GM18861 (cell line): ENCODE measurements at regions not wholly inside any gene's neighbourhood (a gene's known extent, or its start where the extent isn't known, plus 50 kb on each side); places are given as distances from the start of the nearest gene placed in this dataset.
"Not testable (repeated sequence)": the region's sequence is repeated elsewhere in the genome, so short reads cannot be mapped to it uniquely, and the experiment has no call there.

Experiments used
- ATAC-seq: cut with Tn5 transposase; IDR thresholded peaks from one replicate; pipeline ENCODE4 v1.9.1; 2021; ENCODE audit not compliant: unreplicated experiment

GRCh38 chr5:166068547-166069335, 2222.7 kb upstream of the WWC1 start:
- ATAC-seq, result no peak

DNA sequence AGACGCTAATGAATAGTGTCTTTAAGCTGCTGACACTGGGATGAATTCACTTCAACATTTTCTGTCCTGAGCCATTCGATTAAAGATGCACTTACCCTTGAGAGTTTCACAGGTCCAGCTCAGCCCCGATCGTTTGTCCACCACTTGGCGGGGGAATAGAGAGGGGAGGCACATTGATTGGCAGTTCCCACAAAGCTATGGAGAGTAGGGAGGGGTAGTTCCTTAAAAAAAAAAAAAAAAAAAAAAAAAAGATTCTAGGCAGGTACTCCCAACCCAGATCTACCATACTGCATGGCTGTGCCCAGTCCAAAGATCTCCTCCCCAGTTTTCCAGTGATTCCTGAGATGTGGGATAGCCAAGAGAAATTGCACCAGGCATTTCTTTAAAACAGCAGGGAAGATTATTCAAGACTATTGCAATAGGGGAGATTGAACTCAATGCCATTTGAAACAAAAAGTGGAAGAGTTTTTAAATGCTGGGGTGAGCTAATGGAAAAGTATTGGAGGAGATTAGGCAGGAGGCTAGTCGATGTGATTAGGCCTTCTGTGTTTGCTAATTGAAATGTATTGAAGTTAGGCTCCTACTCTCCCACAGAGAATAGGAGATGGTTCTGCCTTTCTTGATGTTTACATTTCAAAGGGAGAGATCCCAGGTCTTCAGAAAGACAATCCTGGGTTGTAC, 2217.4 kb upstream of the WWC1 start:
- no peak for ATAC-seq

- no peak for ATAC-seq
Measured at GRCh38 chr5:166074582-166075481, 2216.6 kb upstream of the WWC1 start.

GRCh38 chr5:166083183-166083959, 2208.1 kb upstream of the WWC1 start:
- ATAC-seq, result no peak

GRCh38 chr5:166086568-166086967, 2204.9 kb upstream of the WWC1 start:
- no peak for ATAC-seq

DNA sequence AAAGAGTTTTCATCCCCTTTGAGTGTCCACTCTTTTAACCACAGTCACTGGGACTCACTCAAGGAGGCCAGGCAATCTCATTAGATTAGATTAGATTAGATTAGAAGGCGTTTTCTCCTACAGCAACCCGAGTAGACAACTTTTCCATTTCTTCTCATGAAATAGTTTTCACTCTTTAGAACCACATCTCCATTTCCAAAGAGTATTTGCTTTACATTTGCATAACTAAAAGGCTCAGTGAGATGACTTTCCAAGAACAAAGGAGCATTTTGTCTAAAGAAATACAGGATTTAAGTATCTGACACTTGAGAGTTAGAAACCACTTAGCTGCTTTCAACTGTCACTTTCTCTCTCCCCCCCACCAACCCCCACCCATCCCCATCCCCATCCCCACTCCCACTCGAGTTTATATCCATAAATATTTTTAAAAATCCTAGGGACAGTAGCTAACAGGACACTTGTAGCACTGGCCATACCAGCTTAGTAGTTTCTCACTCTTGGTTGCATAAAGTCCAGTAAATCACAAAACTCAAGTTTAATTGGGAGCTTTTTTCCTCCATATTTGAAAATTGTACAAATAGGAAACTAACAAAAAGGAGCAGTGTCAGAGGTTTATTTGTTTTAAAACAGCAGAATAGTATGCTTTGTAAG, 2202.9 kb upstream of the WWC1 start:
- ATAC-seq, result no peak

DNA sequence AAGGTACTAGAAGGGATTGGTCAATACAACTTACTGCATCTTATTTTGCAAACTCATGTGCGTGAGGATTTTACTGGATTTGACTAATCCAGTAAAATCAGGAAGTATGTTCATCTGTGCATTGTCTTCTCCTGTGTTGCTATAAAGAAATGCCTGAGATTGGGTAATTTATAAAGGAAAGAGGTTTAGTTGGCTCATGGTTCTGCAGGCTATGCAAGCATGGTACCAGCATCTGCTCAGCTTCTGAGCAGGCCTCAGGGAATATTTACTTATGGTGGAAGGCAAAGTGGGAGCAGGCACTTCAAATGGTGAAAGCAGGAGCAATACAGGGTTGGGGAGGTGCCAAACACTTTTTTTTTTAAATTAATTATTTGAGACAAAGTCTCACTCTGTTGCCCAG, 2199.5 kb upstream of the WWC1 start:
- ATAC-seq, result no peak

DNA sequence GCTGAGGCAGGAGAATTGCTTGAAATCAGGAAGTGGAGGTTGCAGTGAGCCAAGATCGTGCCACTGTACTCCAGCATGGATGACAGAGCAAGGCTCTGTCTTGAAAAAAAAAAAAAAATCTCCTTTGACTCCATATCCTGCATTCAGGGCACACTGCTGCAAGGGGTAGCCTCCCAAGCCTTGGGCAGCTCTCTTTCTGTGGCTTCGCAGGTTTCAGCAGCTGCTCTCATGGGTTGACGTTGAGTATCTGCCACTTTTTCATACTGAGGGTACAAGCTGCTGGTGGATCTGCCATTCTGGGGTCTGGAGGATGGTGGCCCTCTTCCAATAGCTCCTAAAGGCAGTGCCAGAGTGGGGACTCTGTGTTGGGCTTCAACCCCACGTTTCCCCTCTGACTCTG, 2198.1 kb upstream of the WWC1 start:
- ATAC-seq, result no peak

DNA sequence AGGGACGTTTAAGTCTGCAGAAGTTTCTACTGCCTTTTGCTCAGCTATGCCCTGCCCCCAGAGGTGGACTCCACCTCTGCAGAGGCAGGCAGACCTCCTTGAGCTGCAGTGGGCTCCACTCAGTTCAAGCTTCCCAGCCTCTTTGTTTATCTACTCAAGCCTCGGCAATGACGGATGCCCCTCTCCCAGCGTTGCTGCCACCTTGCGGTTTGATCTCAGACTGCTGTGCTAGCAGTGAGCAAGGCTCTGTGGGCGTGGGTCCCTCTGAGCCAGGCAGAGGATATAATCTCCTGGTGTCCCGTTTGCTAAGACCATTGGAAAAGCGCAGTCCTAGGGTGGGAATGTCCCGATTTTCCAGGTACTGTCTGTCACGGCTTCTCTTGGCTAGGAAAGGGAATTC, 2188.5 kb upstream of the WWC1 start:
- ATAC-seq, result no peak

- no peak for ATAC-seq
Measured at GRCh38 chr5:166111021-166111420, 2180.4 kb upstream of the WWC1 start.

DNA sequence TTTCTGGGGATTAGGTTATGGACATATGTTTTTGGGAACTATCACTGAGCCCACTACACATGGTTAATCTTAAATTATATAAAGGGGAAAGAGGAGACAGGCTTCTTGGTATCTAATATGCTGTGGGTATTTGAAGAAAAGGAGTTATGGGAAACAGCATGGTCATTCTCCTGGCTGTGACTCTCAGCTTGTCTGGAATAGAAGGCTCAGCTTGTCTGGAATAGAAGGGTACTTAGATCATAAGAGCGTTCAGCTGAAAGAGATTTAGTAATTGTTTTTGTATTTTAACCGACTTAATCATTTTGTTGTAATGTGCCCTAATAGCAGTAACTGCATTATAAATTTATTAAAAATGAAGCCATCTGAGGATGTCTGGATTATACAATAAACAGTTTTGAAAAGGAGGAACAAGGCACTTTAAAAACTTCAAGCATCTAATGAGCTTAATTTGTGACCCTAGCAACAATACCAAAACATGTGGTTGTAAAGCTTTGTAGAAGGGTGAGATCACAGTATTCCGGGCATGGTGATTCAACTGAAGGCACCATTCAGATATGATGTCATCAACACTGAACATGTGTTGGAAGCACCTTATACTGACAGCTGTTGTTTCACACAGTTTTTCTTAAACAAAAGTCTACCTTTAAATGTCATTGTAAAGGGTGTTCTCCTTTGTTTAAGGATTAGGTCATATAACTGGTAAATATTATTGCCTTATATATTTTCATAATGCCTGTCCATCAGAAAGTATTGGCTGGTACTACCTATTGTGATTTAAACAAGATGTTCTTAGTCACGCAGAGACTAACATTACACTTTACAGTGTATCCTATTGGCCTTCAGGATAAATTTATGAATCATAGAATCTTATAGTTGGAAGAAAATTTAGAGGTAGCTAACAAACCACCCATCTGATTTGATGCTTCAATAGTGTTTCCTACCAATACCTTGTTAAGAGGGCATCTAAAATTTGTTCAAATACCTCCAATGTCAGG, 2174.1 kb upstream of the WWC1 start:
- no peak for ATAC-seq

GRCh38 chr5:166119506-166119905, 2171.9 kb upstream of the WWC1 start:
- ATAC-seq, result no peak

- no peak for ATAC-seq
Measured at GRCh38 chr5:166123717-166124116, 2167.7 kb upstream of the WWC1 start.

- no peak for ATAC-seq
Measured at GRCh38 chr5:166127766-166128570, 2163.5 kb upstream of the WWC1 start.

DNA sequence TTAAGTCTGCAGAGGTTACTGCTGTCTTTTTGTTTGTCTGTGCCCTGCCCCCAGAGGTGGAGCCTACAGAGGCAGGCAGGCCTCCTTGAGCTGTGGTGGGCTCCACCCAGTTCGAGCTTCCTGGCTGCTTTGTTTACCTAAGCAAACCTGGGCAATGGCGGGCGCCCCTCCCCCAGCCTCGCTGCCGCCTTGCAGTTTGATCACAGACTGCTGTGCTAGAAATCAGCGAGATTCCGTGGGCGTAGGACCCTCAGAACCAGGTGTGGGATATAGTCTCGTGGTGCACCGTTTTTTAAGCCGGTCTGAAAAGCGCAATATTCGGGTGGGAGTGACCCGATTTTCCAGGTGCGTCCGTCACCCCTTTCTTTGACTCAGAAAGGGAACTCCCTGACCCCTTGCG, 2146.3 kb upstream of the WWC1 start:
- ATAC-seq, result not testable (repeated sequence)

DNA sequence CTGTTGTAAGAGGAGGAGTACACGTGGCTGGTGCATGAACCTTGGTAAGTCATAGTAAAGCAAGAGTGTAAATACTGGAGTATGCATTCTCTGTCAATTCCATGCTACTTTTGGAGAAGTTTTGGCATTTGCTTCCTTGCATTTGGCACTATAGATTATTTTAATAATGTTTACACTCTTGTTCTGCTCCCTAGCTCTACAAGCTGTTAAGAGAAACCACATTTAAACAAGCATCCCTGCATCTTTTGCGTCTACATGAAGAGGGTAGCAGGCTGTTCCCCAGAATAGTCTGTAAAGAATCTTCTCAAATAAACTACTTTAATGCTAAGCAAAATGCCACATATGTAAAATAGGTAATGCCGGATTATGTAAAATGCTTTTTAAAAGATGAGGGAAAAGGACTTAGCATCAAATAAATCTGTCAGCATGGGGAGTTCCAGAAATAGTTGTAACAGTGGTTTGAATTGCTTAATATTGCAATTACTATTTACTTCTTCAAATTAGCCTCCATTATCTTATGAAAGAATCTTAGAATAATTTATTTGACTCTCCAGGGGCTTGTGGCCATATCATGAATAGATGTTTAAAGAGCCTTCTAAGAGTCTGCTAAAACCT, 2127.3 kb upstream of the WWC1 start:
- no peak for ATAC-seq

- no peak for ATAC-seq
Measured at GRCh38 chr5:166165596-166165995, 2125.8 kb upstream of the WWC1 start.

GRCh38 chr5:166166071-166166470, 2125.4 kb upstream of the WWC1 start:
- no peak for ATAC-seq
